Mammary epithelial cell (primary cell): ENCODE measurements at regions not wholly inside any gene's neighbourhood (a gene's known extent, or its start where the extent isn't known, plus 50 kb on each side); places are given as distances from the start of the nearest gene placed in this dataset.

Experiments used
- EZH2 ChIP-seq: IDR thresholded peaks from 2 replicates; pipeline ENCODE4 v1.6.1; 2012; ENCODE audit warnings: low read length, inconsistent platforms, borderline replicate concordance
- TF ChIP-seq, protein P1 (sequence below), 2 donors: IDR thresholded peaks in 1 of 2; conservative IDR thresholded peaks in 1 of 2; 2 replicates each; pipeline ENCODE4 v1.5.1; 2011 to 2012; ENCODE audit warnings: inconsistent platforms in 2 of 2, low read length in 2 of 2, mild to moderate bottlenecking in 2 of 2, control low read depth in 1 of 2, low read depth in 1 of 2; ENCODE audit not compliant: insufficient read depth in 1 of 2; ENCODE audit errors: extremely low read depth in 1 of 2

DNA sequence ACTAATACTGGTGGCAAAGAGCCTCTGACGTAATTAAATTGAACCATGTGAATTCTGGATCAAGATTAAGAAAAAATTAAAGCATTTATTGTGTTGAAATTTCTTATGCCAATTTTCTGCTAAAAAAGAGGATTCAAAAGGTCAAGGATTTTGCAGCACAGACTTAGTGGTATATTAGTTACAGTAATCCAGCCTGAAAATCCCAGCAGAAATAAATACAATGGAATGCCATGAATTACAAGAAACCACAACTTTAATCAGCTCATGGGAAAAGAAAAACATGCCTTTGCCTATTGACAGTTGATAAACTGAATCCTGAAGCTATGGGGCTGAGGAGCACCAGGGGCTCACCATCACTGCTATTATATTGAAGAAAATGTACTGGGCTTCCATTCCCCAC is 114.8 kb upstream of the SATB2 start:
- TF ChIP-seq, protein P1, sequence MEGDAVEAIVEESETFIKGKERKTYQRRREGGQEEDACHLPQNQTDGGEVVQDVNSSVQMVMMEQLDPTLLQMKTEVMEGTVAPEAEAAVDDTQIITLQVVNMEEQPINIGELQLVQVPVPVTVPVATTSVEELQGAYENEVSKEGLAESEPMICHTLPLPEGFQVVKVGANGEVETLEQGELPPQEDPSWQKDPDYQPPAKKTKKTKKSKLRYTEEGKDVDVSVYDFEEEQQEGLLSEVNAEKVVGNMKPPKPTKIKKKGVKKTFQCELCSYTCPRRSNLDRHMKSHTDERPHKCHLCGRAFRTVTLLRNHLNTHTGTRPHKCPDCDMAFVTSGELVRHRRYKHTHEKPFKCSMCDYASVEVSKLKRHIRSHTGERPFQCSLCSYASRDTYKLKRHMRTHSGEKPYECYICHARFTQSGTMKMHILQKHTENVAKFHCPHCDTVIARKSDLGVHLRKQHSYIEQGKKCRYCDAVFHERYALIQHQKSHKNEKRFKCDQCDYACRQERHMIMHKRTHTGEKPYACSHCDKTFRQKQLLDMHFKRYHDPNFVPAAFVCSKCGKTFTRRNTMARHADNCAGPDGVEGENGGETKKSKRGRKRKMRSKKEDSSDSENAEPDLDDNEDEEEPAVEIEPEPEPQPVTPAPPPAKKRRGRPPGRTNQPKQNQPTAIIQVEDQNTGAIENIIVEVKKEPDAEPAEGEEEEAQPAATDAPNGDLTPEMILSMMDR (conservative IDR thresholded peaks at IDR 0.05 in 1 of 2, IDR thresholded peaks at IDR 0.05 in 1 of 2; ENCODE audit: extremely low read depth in 1 of 2, insufficient read depth in 1 of 2, low read depth in 1 of 2, low read length in 2 of 2) = no peak
- no peak for TF ChIP-seq EZH2
